Left cardiac atrium (tissue), 4 donors: ENCODE measurements at regions not wholly inside any gene's neighbourhood (a gene's known extent, or its start where the extent isn't known, plus 50 kb on each side); places are given as distances from the start of the nearest gene placed in this dataset.
"Not testable (repeated sequence)": the region's sequence is repeated elsewhere in the genome, so short reads cannot be mapped to it uniquely, and the experiment has no call there.

Source experiments
- ATAC-seq, 2 donors: fragments of 200-7000 bp; cut with Tn5 transposase; one replicate each; pipeline ENCODE4 v1.9.1; 2020; ENCODE audit warnings: mild to moderate bottlenecking in 2 of 2, moderate library complexity in 2 of 2
- DNase-seq: peaks from one replicate; pipeline ENCODE4 v3.0.0-alpha.2; 2020
- intact Hi-C, 2 donors: fragments of 100-400 bp; cut with DNase I; formaldehyde crosslinking; loops; one replicate each; pipeline versions ENCODE4 v1.14.1 to v1.15.1; 2022 to 2023
- donor health status: DM: no; HTN: yes; CAD: no.
- donor health status: DM: no; HTN: yes; CAD: no; lungs with severe emphysema.
- donor health status: DM: yes; HTN: yes; CAD: no.
- donor health status: Dilated cardiomyopathy.

GRCh38 chr11:104781719-104782376 lies 116.4 kb downstream of the CASP12 start:
- DNase-seq = no peak
- ATAC-seq = no peak
- intact Hi-C loops = no loop called here

- DNase-seq (no peak), ATAC-seq (no peak)
- intact Hi-C loops = no loop called here
Observed at GRCh38 chr11:104781037-104781436, 117.2 kb downstream of the CASP12 start.

- ATAC-seq = no peak
- intact Hi-C loops = no loop called here
- no peak for DNase-seq
Observed at GRCh38 chr11:104776501-104777170, 121.6 kb downstream of the CASP12 start.

- no peak for ATAC-seq
- intact Hi-C loops = no loop called here
Observed at GRCh38 chr11:104774578-104774977, 123.7 kb downstream of the CASP12 start.

GRCh38 chr11:104772806-104773241 lies 125.4 kb downstream of the CASP12 start:
- intact Hi-C loops = no loop called here
- ATAC-seq (peak in 1 of 2 donors; percentile 89), DNase-seq (no peak)

More at GRCh38 chr11:104774578-104774977, 123.7 kb downstream of the CASP12 start:
- DNase-seq = no peak

GRCh38 chr11:104771763-104772162 lies 126.5 kb downstream of the CASP12 start:
- ATAC-seq (no peak), DNase-seq (no peak)
- intact Hi-C loops = no loop called here

- intact Hi-C loops, ATAC-seq: not testable (repeated sequence)
Observed at GRCh38 chr11:104771046-104771445, 127.2 kb downstream of the CASP12 start.

GRCh38 chr11:104765401-104766095 lies 132.7 kb downstream of the CASP12 start:
- ATAC-seq (no peak), DNase-seq (no peak)
- intact Hi-C loops = no loop called here

More at GRCh38 chr11:104771046-104771445, 127.2 kb downstream of the CASP12 start:
- not testable (repeated sequence) for DNase-seq

- ATAC-seq (no peak), DNase-seq (no peak)
- intact Hi-C loops = no loop called here
Observed at GRCh38 chr11:104764710-104765045, 133.6 kb downstream of the CASP12 start.

GRCh38 chr11:104763930-104764709 lies 134.1 kb downstream of the CASP12 start:
- DNase-seq = no peak
- no peak for ATAC-seq
- intact Hi-C loops = no loop called here

- intact Hi-C loops = no loop called here
- DNase-seq (no peak), ATAC-seq (no peak)
Observed at GRCh38 chr11:104761511-104761910, 136.7 kb downstream of the CASP12 start.

GRCh38 chr11:104759464-104759863 lies 138.8 kb downstream of the CASP12 start:
- ATAC-seq = no peak
- intact Hi-C loops = no loop called here
- DNase-seq = no peak

- intact Hi-C loops = no loop called here
- ATAC-seq (no peak), DNase-seq (no peak)
Observed at GRCh38 chr11:104738918-104739317, 159.3 kb downstream of the CASP12 start.

GRCh38 chr11:104738208-104738607 lies 160.1 kb downstream of the CASP12 start:
- intact Hi-C loops = no loop called here
- no peak for ATAC-seq

GRCh38 chr11:104736502-104736901 lies 161.8 kb downstream of the CASP12 start:
- intact Hi-C loops = no loop called here
- ATAC-seq (no peak), DNase-seq (no peak)

More at GRCh38 chr11:104738208-104738607, 160.1 kb downstream of the CASP12 start:
- DNase-seq = no peak

- DNase-seq (no peak), ATAC-seq (no peak)
- intact Hi-C loops = no loop called here
Observed at GRCh38 chr11:104734998-104735397, 163.3 kb downstream of the CASP12 start.

GRCh38 chr11:104731890-104732289 lies 166.4 kb downstream of the CASP12 start:
- ATAC-seq = no peak
- intact Hi-C loops = no loop called here
- no peak for DNase-seq

- ATAC-seq (no peak), DNase-seq (no peak)
- intact Hi-C loops = no loop called here
Observed at GRCh38 chr11:104728927-104729326, 169.3 kb downstream of the CASP12 start.

GRCh38 chr11:104727768-104728167 lies 170.5 kb downstream of the CASP12 start:
- DNase-seq (no peak), ATAC-seq (no peak)
- intact Hi-C loops = no loop called here

- DNase-seq = no peak
Observed at GRCh38 chr11:104727095-104727494, 171.2 kb downstream of the CASP12 start.

More at GRCh38 chr11:104727095-104727494, 171.2 kb downstream of the CASP12 start:
- intact Hi-C loops = no loop called here
- no peak for ATAC-seq
